SK-N-MC (cell line): ENCODE measurements at regions not wholly inside any gene's neighbourhood (a gene's known extent, or its start where the extent isn't known, plus 50 kb on each side); places are given as distances from the start of the nearest gene placed in this dataset.

Experiments
- EZH2 ChIP-seq: fragments of 200-600 bp; sonication (generic); IDR thresholded peaks from one replicate; pipeline ENCODE4 v1.6.1; 2017; ENCODE audit warnings: antibody characterized with exemption
- POLR2AphosphoS5 ChIP-seq: IDR thresholded peaks from 2 replicates; pipeline ENCODE4 v1.6.1; 2012; ENCODE audit warnings: mild to moderate bottlenecking, low read depth, low read length, borderline replicate concordance

GRCh38 chr3:124666067-124666466 is 64.2 kb upstream of the UMPS start:
- TF ChIP-seq EZH2 (no peak), POLR2AphosphoS5 (no peak)
